IMR-90 (cell line): ENCODE measurements at regions not wholly inside any gene's neighbourhood (a gene's known extent, or its start where the extent isn't known, plus 50 kb on each side); places are given as distances from the start of the nearest gene placed in this dataset.
A peak's percentile ranks its signal among the peaks of the same experiment; 100 is the strongest.

Experiments
- ATAC-seq: fragments of 200-7000 bp; cut with Tn5 transposase; 2 replicates; pipeline ENCODE4 v1.9.1; 2020; ENCODE audit warnings: low read depth, mild to moderate bottlenecking, moderate library complexity
- BruUV-seq: library from RNA; stranded (reverse); fragments of 400-500 nt; replicated peaks from 2 replicates; lab custom pipeline; 2021; lab: Mats Ljungman, UMichigan
- CTCF ChIA-PET: fragments of 300-600 bp; formaldehyde crosslinking; extraction: SDS; loops from one replicate; lab custom pipeline; 2021; ENCODE audit warnings: antibody characterized with exemption; lab: Yijun Ruan, JAX
- POLR2A ChIA-PET: fragments of 300-600 bp; sonication (Branson Sonifier 250); formaldehyde crosslinking; loops from one replicate; lab custom pipeline; 2022; ENCODE audit warnings: antibody characterized with exemption; ENCODE audit not compliant: unreplicated experiment; lab: Charles Lee
- DNase-seq: peaks from one replicate; pipeline ENCODE4 v3.0.0; 2013
- H2AFZ ChIP-seq: replicated peaks from 2 replicates; pipeline ENCODE3; 2013; ENCODE audit warnings: low read length, mild to moderate bottlenecking; ENCODE audit not compliant: poor library complexity
- H2AK5ac ChIP-seq: 2 replicates; pipeline ENCODE4 v1.6.1; 2013; ENCODE audit warnings: low read depth, low read length, inconsistent platforms
- H2AK9ac ChIP-seq: replicated peaks from 2 replicates; pipeline ENCODE3; 2013; ENCODE audit warnings: mild to moderate bottlenecking, low read depth, low read length, moderate library complexity; ENCODE audit not compliant: poor library complexity
- H2BK120ac ChIP-seq: 2 replicates; pipeline ENCODE4 v1.6.1; 2013; ENCODE audit warnings: low read depth, low read length, inconsistent platforms
- H2BK15ac ChIP-seq: 3 replicates; pipeline ENCODE4 v1.6.1; 2013; ENCODE audit warnings: low read depth, low read length, inconsistent platforms
- H2BK20ac ChIP-seq: 2 replicates; pipeline ENCODE4 v1.6.1; 2013; ENCODE audit warnings: low read depth, mild to moderate bottlenecking, inconsistent platforms, low read length, moderate library complexity
- H2BK5ac ChIP-seq: 2 replicates; pipeline ENCODE4 v1.6.1; 2013; ENCODE audit warnings: mild to moderate bottlenecking, low read depth, low read length, inconsistent platforms; ENCODE audit not compliant: poor library complexity, severe bottlenecking
- H3K14ac ChIP-seq: replicated peaks from 2 replicates; pipeline ENCODE4 v1.6.1; 2013; ENCODE audit warnings: low read depth, low read length, inconsistent platforms
- H3K18ac ChIP-seq: 2 replicates; pipeline ENCODE4 v1.6.1; 2013; ENCODE audit warnings: low read depth, low read length, control low read depth
- H3K23ac ChIP-seq: 2 replicates; pipeline ENCODE4 v1.6.1; 2013; ENCODE audit warnings: low read depth, low read length, inconsistent platforms
- H3K27ac ChIP-seq: 2 replicates; pipeline ENCODE4 v1.5.1; 2013; ENCODE audit warnings: mild to moderate bottlenecking, control low read depth, low read length; ENCODE audit not compliant: insufficient read depth
- H3K27me3 ChIP-seq: 2 replicates; pipeline ENCODE4 v1.6.1; 2013; ENCODE audit warnings: low read length; ENCODE audit not compliant: control insufficient read depth, insufficient read depth
- H3K36me3 ChIP-seq: 2 replicates; pipeline ENCODE4 v1.6.1; 2013; ENCODE audit warnings: low read length, mixed read lengths; ENCODE audit not compliant: control insufficient read depth, insufficient read depth
- H3K4ac ChIP-seq: 2 replicates; pipeline ENCODE4 v1.6.1; 2013; ENCODE audit warnings: low read depth, low read length, inconsistent platforms
- H3K4me1 ChIP-seq: 2 replicates; pipeline ENCODE4 v1.6.1; 2013; ENCODE audit warnings: low read length, mixed read lengths; ENCODE audit not compliant: control insufficient read depth, insufficient read depth
- H3K4me2 ChIP-seq: 2 replicates; pipeline ENCODE4 v1.6.1; 2013; ENCODE audit warnings: low read depth, mild to moderate bottlenecking, control low read depth, low read length, moderate library complexity
- H3K4me3 ChIP-seq: 2 replicates; pipeline ENCODE4 v1.5.1; 2013; ENCODE audit warnings: low read depth, mild to moderate bottlenecking, control low read depth, low read length, moderate library complexity; ENCODE audit not compliant: insufficient read depth
- H3K56ac ChIP-seq: 2 replicates; pipeline ENCODE4 v1.6.1; 2013; ENCODE audit warnings: low read length, inconsistent platforms; ENCODE audit not compliant: insufficient read depth; ENCODE audit errors: extremely low read depth
- H3K79me1 ChIP-seq, 2 experiments: 2 replicates each; pipeline ENCODE4 v1.6.1; 2013; ENCODE audit warnings: low read length in 2 of 2, inconsistent platforms in 1 of 2, low read depth in 1 of 2
- H3K9ac ChIP-seq: 2 replicates; pipeline ENCODE4 v1.6.1; 2013; ENCODE audit warnings: low read depth, low read length, control low read depth
- H3K9me1 ChIP-seq: 2 replicates; pipeline ENCODE4 v1.6.1; 2013; ENCODE audit warnings: low read length, inconsistent platforms; ENCODE audit not compliant: insufficient read depth
- H3K9me3 ChIP-seq: 2 replicates; pipeline ENCODE4 v1.6.1; 2013; ENCODE audit warnings: low read length; ENCODE audit not compliant: control insufficient read depth, insufficient read depth
- H4K20me1 ChIP-seq: 2 replicates; pipeline ENCODE4 v1.6.1; 2013; ENCODE audit warnings: low read length, inconsistent platforms; ENCODE audit not compliant: insufficient read depth
- H4K5ac ChIP-seq: 2 replicates; pipeline ENCODE4 v1.6.1; 2013; ENCODE audit warnings: mild to moderate bottlenecking, low read depth, low read length, control low read depth
- H4K8ac ChIP-seq, 2 experiments: 2 replicates each; pipeline ENCODE4 v1.6.1; 2013; ENCODE audit warnings: low read depth in 2 of 2, low read length in 2 of 2, control low read depth in 1 of 2, inconsistent platforms in 1 of 2
- H4K91ac ChIP-seq: 2 replicates; pipeline ENCODE4 v1.6.1; 2013; ENCODE audit warnings: low read depth, low read length, inconsistent platforms; ENCODE audit not compliant: insufficient read depth
- RFX5 ChIP-seq: IDR thresholded peaks from 2 replicates; pipeline ENCODE4 v1.8.0; 2012; ENCODE audit warnings: low read depth, mild to moderate bottlenecking, low read length, moderate library complexity
- WGBS, 2 experiments: methylation state at CpG; one replicate each; pipeline versions ENCODE4 v1.1.5 to v1.1.7; 2013; ENCODE audit warnings: missing lambda C conversion rate in 2 of 2; ENCODE audit not compliant: insufficient read length in 1 of 2; ENCODE audit errors: extremely low coverage in 2 of 2; 5-methylcytosine and 5-hydroxymethylcytosine counted together
- dilution Hi-C: fragments of 300-500 bp; cut with HindIII; formaldehyde crosslinking; loops from one replicate; pipeline ENCODE4 v1.14.3; 2018; ENCODE audit warnings: low sequenced_read_pairs; ENCODE audit not compliant: unreplicated experiment
- in situ Hi-C: fragments of 300-500 bp; cut with MboI; formaldehyde crosslinking; loops from 3 replicates; pipeline ENCODE4 v1.14.3; 2019; ENCODE audit warnings: low sequenced_read_pairs, inconsistent platforms, mixed read lengths
- intact Hi-C: fragments of 100-400 bp; cut with micrococcal nuclease; formaldehyde crosslinking; loops from 2 replicates; pipeline ENCODE4 v1.10.0; 2022
- TF ChIP-seq, protein P1 (sequence below): fragments of 150-350 bp; IDR thresholded peaks from 2 replicates; pipeline ENCODE4 v1.6.1; 2017; ENCODE audit warnings: mild to moderate bottlenecking, antibody characterized with exemption, low read length, low read depth

DNA sequence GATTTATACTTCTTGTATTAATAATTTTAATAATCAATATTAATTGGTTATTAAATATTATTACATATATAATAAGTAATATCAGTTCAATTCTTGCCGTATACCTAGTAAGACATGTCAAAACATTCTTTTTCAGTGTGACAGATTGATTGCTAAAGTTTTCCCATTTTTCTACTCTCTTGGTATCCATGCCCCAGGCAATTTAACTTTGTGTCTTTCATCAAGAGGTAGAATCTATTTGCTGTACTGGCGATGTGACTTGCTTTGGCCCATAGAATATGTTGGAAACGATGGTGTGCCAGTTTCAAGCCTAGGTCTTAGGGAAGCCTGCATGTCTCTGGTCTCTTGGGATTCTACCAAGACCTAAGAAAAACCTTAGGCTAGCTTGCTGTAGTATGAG lies 436.1 kb upstream of the ADAMTS5 start:
- no peak overlapping the region for H3K18ac ChIP-seq
- no peak overlapping the region for H2BK20ac ChIP-seq
- no peaks in the 10 kb centered on the region for H3K79me1 ChIP-seq
- no peak overlapping the region for H2AK9ac ChIP-seq
- 0 out of 2 replicates have a peak, but pooled peaks cover 2% of the 10 kb centered on the region for H3K9me1 ChIP-seq
- H4K5ac ChIP-seq, result no peak overlapping the region
- no peaks in the 10 kb centered on the region for H3K9me3 ChIP-seq
- H3K27me3 ChIP-seq, result no peaks in the 10 kb centered on the region
- H3K23ac ChIP-seq, result no peak overlapping the region
- no peak overlapping the region for H2BK5ac ChIP-seq
- H3K4ac ChIP-seq, result no peak overlapping the region
- no peak overlapping the region for H2AK5ac ChIP-seq
- no peak for TF ChIP-seq RFX5
- TF ChIP-seq, protein P1, sequence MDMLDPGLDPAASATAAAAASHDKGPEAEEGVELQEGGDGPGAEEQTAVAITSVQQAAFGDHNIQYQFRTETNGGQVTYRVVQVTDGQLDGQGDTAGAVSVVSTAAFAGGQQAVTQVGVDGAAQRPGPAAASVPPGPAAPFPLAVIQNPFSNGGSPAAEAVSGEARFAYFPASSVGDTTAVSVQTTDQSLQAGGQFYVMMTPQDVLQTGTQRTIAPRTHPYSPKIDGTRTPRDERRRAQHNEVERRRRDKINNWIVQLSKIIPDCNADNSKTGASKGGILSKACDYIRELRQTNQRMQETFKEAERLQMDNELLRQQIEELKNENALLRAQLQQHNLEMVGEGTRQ, result no peak
- no peaks in the 10 kb centered on the region for H3K36me3 ChIP-seq
- no peaks in the 10 kb centered on the region for H4K20me1 ChIP-seq
- ATAC-seq (no peak), DNase-seq (no peak)
- H4K91ac ChIP-seq, result no peak overlapping the region
- ChIA-PET POLR2A (no interaction called here), CTCF (interaction anchor here (0.6 kb wide), 1 partner anchor 383 kb away, joined by 3 read pairs; no protein-coding TSS in a partner anchor)
- BruUV-seq, result no TSS peak
- H4K8ac ChIP-seq, result peak overlapping the region in 1 of 2 experiments; percentile 37; a peak in 1 of 4 replicates
- intact Hi-C loops (no loop called here), in situ Hi-C loops (no loop called here), dilution Hi-C loops (no loop called here)
- no peak overlapping the region for H3K4me2 ChIP-seq
- no peak overlapping the region for H3K56ac ChIP-seq
- 0 out of 3 replicates have a peak overlapping the region, but pooled peaks have one; percentile 48 for H2BK15ac ChIP-seq
- H3K4me3 ChIP-seq, result no peak overlapping the region
- H3K9ac ChIP-seq, result no peak overlapping the region
- H3K27ac ChIP-seq, result no peak overlapping the region
- WGBS, 2 experiments, result no CpG with 5 or more reads among the region's 3 CpGs
- no peak overlapping the region for H2AFZ ChIP-seq
- H3K14ac ChIP-seq, result no peak overlapping the region; the same call in 1 of the 2 replicates
- H2BK120ac ChIP-seq, result no peak overlapping the region
- H3K4me1 ChIP-seq, result 0 out of 2 replicates have a peak, but pooled peaks cover 1% of the 10 kb centered on the region
